Effector CD4-positive, alpha-beta T cell (primary cell): ENCODE measurements at regions not wholly inside any gene's neighbourhood (a gene's known extent, or its start where the extent isn't known, plus 50 kb on each side); places are given as distances from the start of the nearest gene placed in this dataset.

Experiments
- DNase-seq: peaks from one replicate; pipeline ENCODE4 v3.0.0-alpha.2; 2020

- DNase-seq: no peak
These were observed 51.2 kb upstream of the C1QTNF7 start for GRCh38 chr4:15376594-15376993.
